Body of pancreas (tissue), 4 donors: ENCODE measurements at regions not wholly inside any gene's neighbourhood (a gene's known extent, or its start where the extent isn't known, plus 50 kb on each side); places are given as distances from the start of the nearest gene placed in this dataset.

ENCODE experiments used
- ATAC-seq: fragments of 150-250 bp; one replicate; pipeline ENCODE4 v1.9.1; 2016
- DNase-seq, 4 donors: peaks; one replicate each; pipeline ENCODE4 v3.0.0-alpha.2; 2019
- H3K27ac ChIP-seq, 4 donors: fragments of 200-600 bp; sonication (generic); 1 replicate in 3 of 4; 2 replicates in 1 of 4; pipeline versions ENCODE4 v1.5.1 to v1.6.1; 2016 to 2019; ENCODE audit warnings: mild to moderate bottlenecking in 1 of 4, mixed read lengths in 1 of 4, moderate library complexity in 1 of 4
- H3K27me3 ChIP-seq, 2 donors: fragments of 200-600 bp; sonication (generic); one replicate each; pipeline ENCODE4 v1.6.0; 2016; ENCODE audit warnings: mild to moderate bottlenecking in 1 of 2
- H3K36me3 ChIP-seq, 2 donors: fragments of 200-600 bp; sonication (generic); replicated peaks in 1 of 2; 2 replicates each; pipeline ENCODE4 v1.5.1; 2016; ENCODE audit warnings: low read depth in 2 of 2; ENCODE audit not compliant: insufficient read depth in 1 of 2
- H3K4me1 ChIP-seq: fragments of 200-600 bp; sonication (generic); one replicate; pipeline ENCODE4 v1.6.0; 2016
- H3K4me3 ChIP-seq, 2 donors: fragments of 200-600 bp; sonication (generic); 1 replicate in 1 of 2; 2 replicates in 1 of 2; pipeline ENCODE4 v1.5.1; 2016 to 2019
- H3K9me3 ChIP-seq, 3 donors: fragments of 200-600 bp; sonication (generic); 1 replicate in 2 of 3; 2 replicates in 1 of 3; pipeline ENCODE4 v1.5.1; 2016
- CTCF ChIP-seq, 7 experiments: fragments of 450-650 bp in 4 of 7; fragments of 200-600 bp in 3 of 7; sonication (generic) in 3 of 7; IDR thresholded peaks; one replicate each; pipeline ENCODE4 v1.5.1; 2016 to 2019; ENCODE audit warnings: antibody characterized with exemption in 7 of 7
- POLR2A ChIP-seq, 3 donors: fragments of 450-650 bp; IDR thresholded peaks; one replicate each; pipeline ENCODE4 v1.6.1; 2016; ENCODE audit warnings: antibody characterized with exemption in 3 of 3, mild to moderate bottlenecking in 2 of 3
- WGBS, 2 donors: methylation state at CpG; one replicate each; pipeline ENCODE4 v1.1.5; 2017; 5-methylcytosine and 5-hydroxymethylcytosine counted together
- intact Hi-C: fragments of 100-400 bp; cut with DNase I; formaldehyde crosslinking; loops from one replicate; pipeline ENCODE4 v1.15.1; 2023

GRCh38 chr5:98643569-98643968 is 129.9 kb upstream of the RGMB start:
- TF ChIP-seq POLR2A (IDR thresholded peaks at IDR 0.05) (no peak), CTCF (IDR thresholded peaks at IDR 0.05) (no peak)
- no peaks in the 10 kb centered on the region for H3K9me3 ChIP-seq
- WGBS, 2 donors: 63 to 85% methylated on average over 1 of the region's 1 CpG
- H3K4me3 ChIP-seq: no peak overlapping the region
- ATAC-seq: no peak
- no peaks in the 10 kb centered on the region for H3K36me3 ChIP-seq
- H3K27me3 ChIP-seq: no peaks in the 10 kb centered on the region
- H3K27ac ChIP-seq: no peak overlapping the region
- no peaks in the 10 kb centered on the region for H3K4me1 ChIP-seq
- intact Hi-C loops: no loop called here
- DNase-seq: no peak

- Histone ChIP-seq H3K27me3 (no peaks in the 10 kb centered on the region), H3K9me3 (no peaks in the 10 kb centered on the region), H3K27ac (no peak overlapping the region), H3K4me3 (no peak overlapping the region), H3K36me3 (no peaks in the 10 kb centered on the region), H3K4me1 (no peaks in the 10 kb centered on the region)
- DNase-seq: no peak
- no peak for TF ChIP-seq CTCF (IDR thresholded peaks at IDR 0.05)
- intact Hi-C loops: no loop called here
- ATAC-seq: no peak
- WGBS, 2 donors: 73 to 76% methylated on average over 3 of the region's 3 CpGs
These were observed 121.7 kb upstream of the RGMB start for GRCh38 chr5:98651715-98652114.

- Histone ChIP-seq H3K27me3 (no peaks in the 10 kb centered on the region), H3K36me3 (no peaks in the 10 kb centered on the region), H3K4me3 (no peak overlapping the region), H3K27ac (no peak overlapping the region), H3K9me3 (no peaks in the 10 kb centered on the region), H3K4me1 (no peaks in the 10 kb centered on the region)
- WGBS, 2 donors: 11 to 17% methylated on average over 3 of the region's 3 CpGs
- DNase-seq (no peak), ATAC-seq (no peak)
- TF ChIP-seq CTCF (IDR thresholded peaks at IDR 0.05): no peak
- TF ChIP-seq POLR2A (IDR thresholded peaks at IDR 0.05): no peak
- intact Hi-C loops: no loop called here
These were observed 117.2 kb upstream of the RGMB start for GRCh38 chr5:98656125-98656795.

GRCh38 chr5:98656796-98657195 is 116.7 kb upstream of the RGMB start:
- TF ChIP-seq CTCF (IDR thresholded peaks at IDR 0.05) (no peak), POLR2A (IDR thresholded peaks at IDR 0.05) (no peak)
- Histone ChIP-seq H3K4me3 (no peak overlapping the region), H3K9me3 (no peaks in the 10 kb centered on the region), H3K36me3 (no peaks in the 10 kb centered on the region), H3K27ac (no peak overlapping the region), H3K27me3 (no peaks in the 10 kb centered on the region), H3K4me1 (no peaks in the 10 kb centered on the region)
- WGBS, 2 donors: 95 to 96% methylated on average over 1 of the region's 1 CpG
- intact Hi-C loops: no loop called here
- DNase-seq: no peak
- no peak for ATAC-seq

- Histone ChIP-seq H3K27me3 (no peaks in the 10 kb centered on the region), H3K4me3 (no peak overlapping the region), H3K36me3 (no peaks in the 10 kb centered on the region), H3K27ac (no peak overlapping the region), H3K9me3 (no peaks in the 10 kb centered on the region), H3K4me1 (no peaks in the 10 kb centered on the region)
- DNase-seq (no peak), ATAC-seq (no peak)
- 81 to 85% methylated on average over 4 of the region's 4 CpGs for WGBS, 2 donors
- intact Hi-C loops: no loop called here
- no peak for TF ChIP-seq CTCF (IDR thresholded peaks at IDR 0.05)
- TF ChIP-seq POLR2A (IDR thresholded peaks at IDR 0.05): no peak
These were observed 115.9 kb upstream of the RGMB start for GRCh38 chr5:98657559-98657958.
